MM.1S (cell line): ENCODE measurements at regions not wholly inside any gene's neighbourhood (a gene's known extent, or its start where the extent isn't known, plus 50 kb on each side); places are given as distances from the start of the nearest gene placed in this dataset.

Source experiments
- DNase-seq: peaks from one replicate; pipeline ENCODE4 v3.0.0-alpha.2; 2015
- H2AFZ ChIP-seq: fragments of 300-600 bp; sonication (generic); 2 replicates; pipeline ENCODE4 v1.6.0; 2016; ENCODE audit warnings: antibody characterized with exemption, low read length
- H3F3A ChIP-seq: fragments of 300-600 bp; sonication (generic); 2 replicates; pipeline ENCODE4 v1.6.1; 2016; ENCODE audit warnings: mild to moderate bottlenecking, antibody characterized with exemption, low read length, moderate library complexity, mixed read lengths; ENCODE audit not compliant: insufficient read depth
- H3K27ac ChIP-seq: fragments of 300-600 bp; sonication (generic); 2 replicates; pipeline ENCODE4 v1.5.1; 2016; ENCODE audit warnings: mild to moderate bottlenecking, low read length
- H3K27me3 ChIP-seq: fragments of 300-600 bp; sonication (generic); replicated peaks from 2 replicates; pipeline ENCODE4 v1.6.0; 2016; ENCODE audit warnings: low read length; ENCODE audit not compliant: insufficient read depth
- H3K36me3 ChIP-seq: fragments of 300-600 bp; sonication (generic); replicated peaks from 2 replicates; pipeline ENCODE4 v1.6.1; 2016; ENCODE audit warnings: mild to moderate bottlenecking, low read length, mixed read lengths; ENCODE audit not compliant: insufficient read depth
- H3K4me1 ChIP-seq: fragments of 300-600 bp; sonication (generic); 2 replicates; pipeline ENCODE4 v1.6.1; 2016; ENCODE audit warnings: low read length, mixed read lengths
- H3K4me2 ChIP-seq: fragments of 300-600 bp; sonication (generic); 2 replicates; pipeline ENCODE4 v1.6.0; 2016; ENCODE audit warnings: low read depth, low read length
- H3K4me3 ChIP-seq: fragments of 300-600 bp; sonication (generic); 2 replicates; pipeline ENCODE4 v1.5.1; 2016; ENCODE audit warnings: low read length, mixed read lengths
- H3K79me2 ChIP-seq: fragments of 300-600 bp; sonication (generic); 2 replicates; pipeline ENCODE4 v1.6.1; 2016; ENCODE audit warnings: mixed run types, low read length, mixed read lengths
- H3K9ac ChIP-seq: fragments of 300-600 bp; sonication (generic); 2 replicates; pipeline ENCODE4 v1.6.1; 2016; ENCODE audit warnings: low read length, mixed read lengths
- H3K9me2 ChIP-seq: fragments of 300-600 bp; sonication (generic); replicated peaks from 2 replicates; pipeline ENCODE4 v1.6.1; 2016; ENCODE audit warnings: mild to moderate bottlenecking, low read length, mixed read lengths; ENCODE audit not compliant: insufficient read depth
- H3K9me3 ChIP-seq: fragments of 300-600 bp; sonication (generic); replicated peaks from 2 replicates; pipeline ENCODE4 v1.6.1; 2016; ENCODE audit warnings: mild to moderate bottlenecking, low read length, mixed read lengths; ENCODE audit not compliant: insufficient read depth
- H4K20me1 ChIP-seq: fragments of 300-600 bp; sonication (generic); 2 replicates; pipeline ENCODE4 v1.6.1; 2016; ENCODE audit warnings: mild to moderate bottlenecking, low read length, moderate library complexity, mixed read lengths; ENCODE audit not compliant: insufficient read depth
- CTCF ChIP-seq: fragments of 300-600 bp; sonication (generic); IDR thresholded peaks from 2 replicates; pipeline ENCODE4 v1.5.1; 2016; ENCODE audit warnings: antibody characterized with exemption, low read length, mixed read lengths
- EZH2 ChIP-seq: fragments of 300-600 bp; sonication (generic); optimal IDR thresholded peaks from 2 replicates; pipeline ENCODE3; 2017; ENCODE audit warnings: low read depth, mild to moderate bottlenecking, antibody characterized with exemption, low read length, mixed read lengths
- EZH2phosphoT487 ChIP-seq: fragments of 300-600 bp; sonication (generic); IDR thresholded peaks from 2 replicates; pipeline ENCODE4 v1.6.1; 2018; ENCODE audit warnings: antibody characterized with exemption, low read length

DNA sequence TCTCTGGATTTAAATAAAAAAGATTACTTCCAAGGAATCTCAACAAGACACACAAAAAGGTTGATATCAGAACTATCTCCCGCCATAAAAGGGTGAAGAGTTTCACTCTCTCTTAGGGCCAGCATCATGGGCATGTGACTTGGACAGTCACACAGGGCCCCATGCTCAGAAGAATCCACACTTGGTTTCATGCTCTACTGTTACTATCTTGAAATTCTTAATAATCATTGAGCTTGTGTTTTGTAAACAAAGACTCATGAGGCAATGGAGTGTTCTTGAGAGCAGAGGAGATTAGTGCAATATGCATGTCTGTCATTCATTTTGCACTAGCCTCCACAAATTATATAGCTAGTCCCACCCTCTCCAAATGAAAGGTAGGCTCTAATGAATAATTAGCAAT, 58.4 kb downstream of the HMHB1 start:
- Histone ChIP-seq H4K20me1 (no peaks in the 10 kb centered on the region), H2AFZ (no peak overlapping the region), H3K4me2 (no peak overlapping the region), H3K27ac (no peak overlapping the region), H3K4me1 (peaks cover 9% of the 10 kb centered on the region), H3K36me3 (no peaks in the 10 kb centered on the region), H3K4me3 (no peak overlapping the region), H3F3A (no peaks in the 10 kb centered on the region), H3K79me2 (no peaks in the 10 kb centered on the region), H3K9ac (no peak overlapping the region), H3K9me2 (no peaks in the 10 kb centered on the region), H3K9me3 (no peaks in the 10 kb centered on the region), H3K27me3 (no peaks in the 10 kb centered on the region)
- TF ChIP-seq CTCF (no peak), EZH2phosphoT487 (no peak), EZH2 (no peak)
- DNase-seq = no peak

DNA sequence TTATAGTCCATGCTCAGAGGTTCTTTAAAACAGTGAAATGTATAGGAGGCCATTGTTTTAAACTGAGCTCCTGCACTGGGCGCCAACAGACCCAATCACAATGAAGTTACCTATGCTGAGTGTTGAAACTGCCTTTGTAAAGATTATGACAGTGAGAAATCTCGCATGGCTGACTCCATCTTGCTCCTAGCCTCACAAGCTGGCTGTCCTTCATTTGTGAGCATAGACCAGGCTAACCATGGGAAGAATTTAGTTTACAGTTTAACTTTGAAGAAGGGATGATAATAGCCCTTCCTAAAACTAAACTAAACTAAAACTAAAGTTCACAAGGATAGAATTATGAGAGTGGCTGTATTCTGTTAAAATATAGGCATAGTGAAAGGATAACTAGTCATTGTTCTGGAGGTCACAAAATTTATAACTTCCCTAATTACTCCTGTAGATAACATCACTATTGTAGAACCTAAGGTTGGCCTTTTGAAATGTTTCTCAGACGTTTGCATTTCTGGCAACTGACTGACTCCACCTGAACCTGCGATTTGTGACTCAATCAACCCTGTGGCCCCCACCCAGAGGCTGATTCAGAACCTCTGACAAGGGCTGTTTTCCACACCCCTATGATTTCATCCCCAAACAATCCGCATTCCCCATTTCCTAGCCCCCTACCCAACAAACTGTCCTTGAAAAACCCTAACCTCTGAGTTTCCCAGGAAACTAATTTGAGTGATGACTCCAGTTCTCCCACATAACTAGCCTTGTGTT, 59.1 kb downstream of the HMHB1 start:
- Histone ChIP-seq H3K79me2 (no peaks in the 10 kb centered on the region), H3K9ac (no peak overlapping the region), H3K9me2 (no peaks in the 10 kb centered on the region), H3K9me3 (no peaks in the 10 kb centered on the region), H3K36me3 (no peaks in the 10 kb centered on the region), H3K4me2 (no peak overlapping the region), H3K4me3 (no peak overlapping the region), H3K4me1 (peaks cover 9% of the 10 kb centered on the region), H3K27me3 (no peaks in the 10 kb centered on the region), H2AFZ (no peak overlapping the region), H3K27ac (no peak overlapping the region), H4K20me1 (no peaks in the 10 kb centered on the region), H3F3A (no peaks in the 10 kb centered on the region)
- TF ChIP-seq EZH2phosphoT487 = no peak
- no peak for TF ChIP-seq CTCF
- no peak for TF ChIP-seq EZH2
- no peak for DNase-seq

GRCh38 chr5:143871672-143872071, 59.7 kb downstream of the HMHB1 start:
- Histone ChIP-seq H4K20me1 (no peaks in the 10 kb centered on the region), H3K36me3 (no peaks in the 10 kb centered on the region), H3K4me3 (no peak overlapping the region), H3K79me2 (no peaks in the 10 kb centered on the region), H2AFZ (no peak overlapping the region), H3K4me1 (peaks cover 9% of the 10 kb centered on the region), H3K9me3 (no peaks in the 10 kb centered on the region), H3K9ac (no peak overlapping the region), H3K27ac (no peak overlapping the region), H3K27me3 (no peaks in the 10 kb centered on the region), H3F3A (no peaks in the 10 kb centered on the region), H3K9me2 (no peaks in the 10 kb centered on the region), H3K4me2 (no peak overlapping the region)
- no peak for DNase-seq
- TF ChIP-seq CTCF = no peak
- no peak for TF ChIP-seq EZH2
- TF ChIP-seq EZH2phosphoT487 = no peak
